ENCODE measurements at regions not wholly inside any gene's neighbourhood (a gene's known extent, or its start where the extent isn't known, plus 50 kb on each side); places are given as distances from the start of the nearest gene placed in this dataset.
"Not testable (repeated sequence)": the region's sequence is repeated elsewhere in the genome, so short reads cannot be mapped to it uniquely, and the experiment has no call there.

GRCh38 chr1:65590279-65590678 is 169.8 kb downstream of the LEPR start:
- DNase-seq (ENCODE audit: low read depth), result no peak

GRCh38 chr1:65593516-65593915 is 173.0 kb downstream of the LEPR start:
- DNase-seq (ENCODE audit: low read depth), result no peak

GRCh38 chr1:65595724-65596123 is 175.3 kb downstream of the LEPR start:
- DNase-seq (ENCODE audit: low read depth), result no peak

- no peak for DNase-seq (ENCODE audit: low read depth)
These were observed 176.3 kb downstream of the LEPR start for GRCh38 chr1:65596768-65597167.

GRCh38 chr1:65605621-65606020 is 185.2 kb downstream of the LEPR start:
- no peak for DNase-seq (ENCODE audit: low read depth)

GRCh38 chr1:65606426-65606825 is 186.0 kb downstream of the LEPR start:
- DNase-seq (ENCODE audit: low read depth), result peak; percentile 42

- no peak for DNase-seq (ENCODE audit: low read depth)
These were observed 178.8 kb upstream of the PDE4B start for GRCh38 chr1:65613884-65614283.

- DNase-seq (ENCODE audit: low read depth), result no peak
These were observed 176.8 kb upstream of the PDE4B start for GRCh38 chr1:65615859-65616258.

- not testable (repeated sequence) for DNase-seq (ENCODE audit: low read depth)
These were observed 171.0 kb upstream of the PDE4B start for GRCh38 chr1:65621721-65622120.

GRCh38 chr1:65623895-65624294 is 168.8 kb upstream of the PDE4B start:
- DNase-seq (ENCODE audit: low read depth), result no peak

GRCh38 chr1:65625528-65625927 is 167.2 kb upstream of the PDE4B start:
- DNase-seq (ENCODE audit: low read depth), result no peak

GRCh38 chr1:65626003-65626402 is 166.7 kb upstream of the PDE4B start:
- DNase-seq (ENCODE audit: low read depth), result no peak

- DNase-seq (ENCODE audit: low read depth), result no peak
These were observed 162.9 kb upstream of the PDE4B start for GRCh38 chr1:65629788-65630187.

- peak; percentile 26 for DNase-seq (ENCODE audit: low read depth)
These were observed 161.8 kb upstream of the PDE4B start for GRCh38 chr1:65630855-65631254.

GRCh38 chr1:65632235-65632634 is 160.5 kb upstream of the PDE4B start:
- DNase-seq (ENCODE audit: low read depth), result no peak

- DNase-seq (ENCODE audit: low read depth), result no peak
These were observed 152.6 kb upstream of the PDE4B start for GRCh38 chr1:65640046-65640445.

GRCh38 chr1:65649185-65649584 is 143.5 kb upstream of the PDE4B start:
- not testable (repeated sequence) for DNase-seq (ENCODE audit: low read depth)

GRCh38 chr1:65650682-65651081 is 142.0 kb upstream of the PDE4B start:
- no peak for DNase-seq (ENCODE audit: low read depth)

- DNase-seq (ENCODE audit: low read depth), result not testable (repeated sequence)
These were observed 138.2 kb upstream of the PDE4B start for GRCh38 chr1:65654526-65654925.

- DNase-seq (ENCODE audit: low read depth), result not testable (repeated sequence)
These were observed 135.1 kb upstream of the PDE4B start for GRCh38 chr1:65657609-65658008.

GRCh38 chr1:65658122-65658521 is 134.6 kb upstream of the PDE4B start:
- DNase-seq (ENCODE audit: low read depth), result no peak

GRCh38 chr1:65668368-65668767 is 124.3 kb upstream of the PDE4B start:
- no peak for DNase-seq (ENCODE audit: low read depth)

- no peak for DNase-seq (ENCODE audit: low read depth)
These were observed 122.2 kb upstream of the PDE4B start for GRCh38 chr1:65670518-65670917.

- no peak for DNase-seq (ENCODE audit: low read depth)
These were observed 118.2 kb upstream of the PDE4B start for GRCh38 chr1:65674522-65674921.

- no peak for DNase-seq (ENCODE audit: low read depth)
These were observed 112.9 kb upstream of the PDE4B start for GRCh38 chr1:65679773-65680172.
